ENCODE measurements at regions not wholly inside any gene's neighbourhood (a gene's known extent, or its start where the extent isn't known, plus 50 kb on each side); places are given as distances from the start of the nearest gene placed in this dataset.

DNA sequence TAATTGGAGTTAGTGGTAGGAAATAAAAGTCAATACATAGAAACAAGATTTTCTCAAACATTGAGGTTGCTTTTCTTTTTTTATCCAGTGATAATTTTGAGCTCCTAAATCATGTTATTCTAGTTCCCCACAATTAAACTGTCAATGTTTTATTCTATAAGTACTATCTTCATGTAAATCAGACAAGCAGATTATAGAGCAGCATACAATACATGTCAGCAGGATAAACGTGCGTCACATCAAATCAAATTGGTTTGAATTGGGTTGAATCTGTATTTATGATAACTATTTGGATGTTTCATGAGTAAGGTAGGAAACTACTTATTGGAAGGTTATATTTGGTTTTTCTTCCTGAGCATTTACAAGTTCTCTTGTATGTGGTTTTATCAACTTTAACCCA lies 2028.7 kb downstream of the NCAM2 start:
- TF ChIP-seq SUZ12 (IDR thresholded peaks at IDR 0.05) (no peak), ELF4 (IDR thresholded peaks at IDR 0.05) (no peak), FOXM1 (IDR thresholded peaks at IDR 0.05; ENCODE audit: borderline replicate concordance) (no peak)
